ENCODE measurements at regions not wholly inside any gene's neighbourhood (a gene's known extent, or its start where the extent isn't known, plus 50 kb on each side); places are given as distances from the start of the nearest gene placed in this dataset.

DNA sequence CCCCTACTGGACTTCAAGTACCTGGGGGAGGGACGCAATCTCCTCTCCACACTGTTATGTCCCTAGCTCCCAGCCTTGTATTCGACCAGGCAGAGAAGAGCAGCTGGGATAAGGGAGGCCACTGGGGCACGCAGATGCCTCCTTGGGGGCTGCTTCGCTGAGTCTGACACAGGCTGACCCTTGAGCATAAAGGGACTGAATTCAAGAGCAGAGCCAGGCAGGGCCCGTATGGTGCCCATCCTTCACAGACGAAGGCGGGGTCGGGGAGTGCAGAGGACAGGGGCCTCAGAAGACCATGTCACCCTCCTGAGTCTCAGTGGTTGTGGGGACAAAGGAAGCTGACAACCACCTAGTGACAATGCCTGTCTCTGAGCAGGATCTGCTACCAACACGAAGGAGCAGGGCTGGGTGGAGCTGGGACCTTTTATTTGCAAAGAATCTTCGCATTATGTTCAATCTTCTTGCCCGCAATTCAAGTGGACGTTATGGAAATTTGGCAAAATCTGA is 124.6 kb downstream of the TUBA3C start:
- TF ChIP-seq E2F8 (IDR thresholded peaks at IDR 0.05; ENCODE audit: low read depth, partially characterized antibody) (no peak), NR2C1 (IDR thresholded peaks at IDR 0.05) (no peak), STAT3 (IDR thresholded peaks at IDR 0.05; ENCODE audit: low read depth, low read length) (no peak), JUNB (IDR thresholded peaks at IDR 0.05) (no peak), ZNF217 (IDR thresholded peaks at IDR 0.05) (no peak), MXI1 (IDR thresholded peaks at IDR 0.05; ENCODE audit: low read depth, low read length) (no peak), HDAC2 (IDR thresholded peaks at IDR 0.05) (no peak), ZNF622 (IDR thresholded peaks at IDR 0.05) (no peak)
- ChIA-PET SMC1A (ENCODE audit: uncharacterized antibody, unreplicated experiment) (no interaction called here), POLR2A (no interaction called here), CTCF (no interaction called here), RAD21 (ENCODE audit: unreplicated experiment) (no interaction called here)
- 27% methylated on average over 12 of the region's 12 CpGs for WGBS (ENCODE audit: insufficient coverage, insufficient replicate concordance, low lambda C conversion rate, missing lambda C conversion rate)
- no peak for ATAC-seq
- Histone ChIP-seq H4K20me1 (ENCODE audit: control insufficient read depth, insufficient read depth) (no peaks in the 10 kb centered on the region), H3K27ac (ENCODE audit: control insufficient read depth, insufficient read depth) (no peak overlapping the region), H3K9ac (ENCODE audit: control insufficient read depth, insufficient read depth, low read length) (no peak overlapping the region), H3K79me2 (ENCODE audit: control insufficient read depth, insufficient read depth, low read length) (no peaks in the 10 kb centered on the region), H2AFZ (ENCODE audit: control insufficient read depth, low read depth, low read length) (no peak overlapping the region), H3K4me1 (ENCODE audit: control insufficient read depth, insufficient read depth, low read length) (no peaks in the 10 kb centered on the region), H3K36me3 (ENCODE audit: control insufficient read depth in 2 of 2, insufficient read depth in 2 of 2, low read length in 1 of 2) (no peaks in the 10 kb centered on the region), H3K4me2 (ENCODE audit: control insufficient read depth, insufficient read depth) (no peak overlapping the region), H3K9me3 (replicated peaks; ENCODE audit: control insufficient read depth, insufficient read depth, low read length) (peaks cover 2% of the 10 kb centered on the region; the same call in 1 of the 3 replicates), H3K27me3 (replicated peaks in 1 of 2; ENCODE audit: control insufficient read depth in 2 of 2, insufficient read depth in 2 of 2, low read length in 1 of 2) (no peaks in the 10 kb centered on the region), H3K4me3 (no peak overlapping the region)
- intact Hi-C loops (cut with micrococcal nuclease; ENCODE audit: unreplicated experiment) (no loop called here), in situ Hi-C loops (cut with MboI) (no loop called here)
- no peak for FAIRE-seq
- BruUV-seq (replicated peaks): no TSS peak
- DNase-seq (ENCODE audit: low read depth, low spot score): no peak

All from GM12878 (cell line).